Endodermal cell (in vitro differentiated cells): ENCODE measurements at regions not wholly inside any gene's neighbourhood (a gene's known extent, or its start where the extent isn't known, plus 50 kb on each side); places are given as distances from the start of the nearest gene placed in this dataset.

ENCODE experiments used
- DNase-seq: peaks from one replicate; pipeline ENCODE4 v3.0.0-alpha.2; 2017
- H3K27ac ChIP-seq: 2 replicates; pipeline ENCODE4 v1.5.1; 2013; ENCODE audit warnings: mild to moderate bottlenecking, low read depth, low read length, moderate library complexity
- H3K27me3 ChIP-seq: 2 replicates; pipeline ENCODE4 v1.6.1; 2013; ENCODE audit warnings: mild to moderate bottlenecking, low read length, moderate library complexity; ENCODE audit not compliant: insufficient read depth, control insufficient read depth, poor library complexity, severe bottlenecking
- H3K36me3 ChIP-seq: 2 replicates; pipeline ENCODE4 v1.7.0; 2013; ENCODE audit warnings: mild to moderate bottlenecking, low read length, moderate library complexity; ENCODE audit not compliant: control insufficient read depth, insufficient read depth
- H3K4me1 ChIP-seq: one replicate; pipeline ENCODE4 v1.7.0; 2013; ENCODE audit warnings: low read length; ENCODE audit not compliant: control insufficient read depth, insufficient read depth
- H3K4me3 ChIP-seq: 2 replicates; pipeline ENCODE4 v1.5.1; 2013; ENCODE audit warnings: mild to moderate bottlenecking, low read length, moderate library complexity
- H3K9ac ChIP-seq: 2 replicates; pipeline ENCODE4 v1.6.1; 2013; ENCODE audit warnings: mild to moderate bottlenecking, low read length, moderate library complexity; ENCODE audit not compliant: poor library complexity, severe bottlenecking; ENCODE audit errors: extremely low read depth
- H3K9me3 ChIP-seq: 2 replicates; pipeline ENCODE4 v1.6.1; 2013; ENCODE audit warnings: mild to moderate bottlenecking, low read length, moderate library complexity; ENCODE audit not compliant: control insufficient read depth
- H3K27ac Mint-ChIP-seq: 2 replicates; pipeline ENCODE4 v1.8.0; 2020; ENCODE audit warnings: mixed read lengths
- H3K27me3 Mint-ChIP-seq: 2 replicates; pipeline ENCODE4 v1.8.0; 2021; ENCODE audit warnings: mild to moderate bottlenecking, mixed read lengths; ENCODE audit not compliant: insufficient read depth
- H3K36me3 Mint-ChIP-seq: 2 replicates; pipeline ENCODE4 v1.8.0; 2020; ENCODE audit warnings: low read depth, mixed read lengths
- H3K4me1 Mint-ChIP-seq: 2 replicates; pipeline ENCODE4 v1.8.0; 2020; ENCODE audit warnings: mixed read lengths
- H3K4me3 Mint-ChIP-seq: 2 replicates; pipeline ENCODE4 v1.8.0; 2020; ENCODE audit warnings: mild to moderate bottlenecking, moderate library complexity, mixed read lengths
- H3K9me3 Mint-ChIP-seq: 2 replicates; pipeline ENCODE4 v1.8.0; 2020; ENCODE audit warnings: mild to moderate bottlenecking, mixed read lengths
- CTCF ChIP-seq: fragments of 200-600 bp; sonication (generic); conservative IDR thresholded peaks from 2 replicates; pipeline ENCODE4 v1.5.0; 2021; ENCODE audit warnings: antibody characterized with exemption, mild to moderate bottlenecking
- WGBS, 2 experiments: methylation state at CpG; one replicate each; pipeline versions ENCODE4 v1.1.5 to v1.1.7; 2013; ENCODE audit warnings: missing lambda C conversion rate in 2 of 2, mixed read lengths in 1 of 2; ENCODE audit not compliant: insufficient coverage in 1 of 2, insufficient read length in 1 of 2; 5-methylcytosine and 5-hydroxymethylcytosine counted together

DNA sequence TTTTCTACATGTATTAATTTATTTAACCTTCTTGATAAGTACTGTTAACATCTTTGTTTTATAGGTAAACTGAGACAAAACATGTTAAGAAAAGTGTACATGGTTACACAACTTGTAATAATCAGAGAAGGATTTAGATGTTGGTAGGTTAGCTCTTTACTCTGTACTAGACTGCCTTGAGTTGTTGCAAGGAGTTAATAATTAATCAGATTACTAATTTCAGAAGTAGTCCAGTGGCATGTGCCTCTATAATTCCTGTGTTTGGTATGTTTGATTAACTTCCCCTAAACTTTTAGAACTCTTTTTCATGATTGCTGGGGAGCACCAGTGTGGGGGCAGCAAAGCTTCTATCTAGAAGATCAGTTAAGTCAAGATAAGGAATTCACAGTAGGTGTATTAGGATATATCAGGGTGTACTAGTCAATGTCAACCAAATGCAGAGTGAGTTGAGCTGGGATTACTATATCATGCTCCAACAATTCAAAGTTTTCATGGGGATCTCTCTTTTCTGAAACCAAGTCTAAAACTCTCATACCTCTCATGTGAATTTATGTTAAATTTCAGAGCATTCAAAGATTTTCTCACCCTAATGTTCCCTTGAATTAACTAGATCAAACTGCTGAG lies 129.7 kb upstream of the AHI1 start:
- Mint-ChIP-seq H3K4me1 (peaks cover 3% of the 10 kb centered on the region), H3K9me3 (peaks cover 7% of the 10 kb centered on the region)

DNA sequence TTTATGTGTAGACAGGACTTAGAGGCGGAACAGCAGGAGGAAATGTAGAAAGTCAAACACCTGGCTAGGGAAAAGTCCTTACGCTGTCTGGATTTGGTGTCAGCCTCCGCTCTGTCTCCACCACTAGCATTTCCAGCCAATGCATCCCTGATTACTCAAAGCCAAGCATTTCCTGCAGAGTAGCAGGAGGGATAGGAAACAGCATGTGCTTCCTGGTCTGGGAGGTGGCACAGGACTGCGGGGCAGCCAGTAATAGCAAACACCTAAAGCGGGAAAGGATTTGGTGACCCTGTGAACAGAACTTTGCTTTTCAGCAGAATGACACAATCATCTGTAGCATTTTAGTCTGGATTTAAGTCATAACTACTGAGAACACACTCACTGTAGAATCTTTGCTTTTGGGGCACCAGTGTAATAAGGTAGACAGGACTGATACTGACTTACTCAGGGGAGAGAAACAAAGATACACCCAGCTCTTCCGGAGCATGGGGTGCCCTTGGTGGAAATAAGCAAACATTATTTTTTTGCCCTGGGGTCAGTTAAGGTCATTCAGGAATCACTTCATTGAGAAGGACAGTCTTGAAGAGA lies 133.3 kb upstream of the AHI1 start:
- 83 to 92% methylated on average over 4 to 6 of the region's 6 CpGs for WGBS, 2 experiments
- peak; percentile 50 for DNase-seq

More for the DNA sequence above, 129.7 kb upstream of the AHI1 start:
- Mint-ChIP-seq H3K27me3 (no peaks in the 10 kb centered on the region), H3K36me3 (no peaks in the 10 kb centered on the region), H3K4me3 (no peak overlapping the region), H3K27ac (no peak overlapping the region)
- Histone ChIP-seq H3K27ac (no peak overlapping the region), H3K4me3 (no peak overlapping the region), H3K27me3 (no peaks in the 10 kb centered on the region), H3K9ac (no peak overlapping the region), H3K9me3 (peaks cover 8% of the 10 kb centered on the region), H3K4me1 (no peaks in the 10 kb centered on the region), H3K36me3 (no peaks in the 10 kb centered on the region)
- TF ChIP-seq CTCF, result no peak
- DNase-seq, result no peak

DNA sequence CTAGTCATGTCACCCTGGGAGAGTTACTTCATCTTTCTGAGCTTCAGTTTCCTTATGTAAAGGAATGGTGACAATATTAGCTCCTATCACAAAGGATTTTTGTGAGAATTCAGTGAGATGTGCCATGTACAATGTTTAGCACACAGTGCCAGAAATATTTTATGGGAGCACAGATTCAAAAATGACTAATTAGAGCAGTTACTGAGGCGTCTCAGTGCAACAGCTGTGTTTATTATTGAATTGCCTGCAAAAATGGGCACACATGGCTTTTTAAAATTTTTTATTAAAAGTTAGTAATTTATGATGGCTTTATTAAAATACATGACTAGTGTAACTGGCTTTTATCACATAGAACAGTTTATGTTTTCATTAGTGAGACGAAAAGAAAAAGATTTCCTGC lies 134.3 kb upstream of the AHI1 start:
- Mint-ChIP-seq H3K27ac (no peak overlapping the region), H3K27me3 (no peaks in the 10 kb centered on the region), H3K9me3 (no peaks in the 10 kb centered on the region), H3K36me3 (no peaks in the 10 kb centered on the region), H3K4me1 (peaks cover 3% of the 10 kb centered on the region), H3K4me3 (no peak overlapping the region)
- Histone ChIP-seq H3K27me3 (no peaks in the 10 kb centered on the region), H3K36me3 (no peaks in the 10 kb centered on the region), H3K9ac (no peak overlapping the region), H3K9me3 (peaks cover under 1% of the 10 kb centered on the region), H3K4me3 (no peak overlapping the region), H3K4me1 (no peaks in the 10 kb centered on the region), H3K27ac (no peak overlapping the region)
- DNase-seq, result no peak
- 80 to 85% methylated on average over 1 of the region's 2 CpGs for WGBS, 2 experiments
- TF ChIP-seq CTCF, result no peak

More for the DNA sequence above, 133.3 kb upstream of the AHI1 start:
- Histone ChIP-seq H3K36me3 (no peaks in the 10 kb centered on the region), H3K27ac (no peak overlapping the region), H3K27me3 (no peaks in the 10 kb centered on the region), H3K9ac (no peak overlapping the region), H3K4me3 (no peak overlapping the region), H3K9me3 (peaks cover 8% of the 10 kb centered on the region), H3K4me1 (no peaks in the 10 kb centered on the region)
- H3K27ac Mint-ChIP-seq, result no peak overlapping the region
- no peaks in the 10 kb centered on the region for H3K36me3 Mint-ChIP-seq
- H3K27me3 Mint-ChIP-seq, result no peaks in the 10 kb centered on the region
- H3K4me3 Mint-ChIP-seq, result no peak overlapping the region
- peaks cover 3% of the 10 kb centered on the region for H3K4me1 Mint-ChIP-seq
- peaks cover 5% of the 10 kb centered on the region for H3K9me3 Mint-ChIP-seq
- no peak for TF ChIP-seq CTCF
